22Rv1 (cell line): ENCODE measurements at regions not wholly inside any gene's neighbourhood (a gene's known extent, or its start where the extent isn't known, plus 50 kb on each side); places are given as distances from the start of the nearest gene placed in this dataset.

Experiments used
- ZFX ChIP-seq: fragments of 450-650 bp; IDR thresholded peaks from 2 replicates; pipeline ENCODE4 v1.6.1; 2017; ENCODE audit warnings: antibody characterized with exemption, borderline replicate concordance
- TF ChIP-seq, protein P1 (sequence below): fragments of 450-650 bp; IDR thresholded peaks from 2 replicates; pipeline ENCODE4 v1.5.1; 2017; ENCODE audit warnings: mild to moderate bottlenecking

DNA sequence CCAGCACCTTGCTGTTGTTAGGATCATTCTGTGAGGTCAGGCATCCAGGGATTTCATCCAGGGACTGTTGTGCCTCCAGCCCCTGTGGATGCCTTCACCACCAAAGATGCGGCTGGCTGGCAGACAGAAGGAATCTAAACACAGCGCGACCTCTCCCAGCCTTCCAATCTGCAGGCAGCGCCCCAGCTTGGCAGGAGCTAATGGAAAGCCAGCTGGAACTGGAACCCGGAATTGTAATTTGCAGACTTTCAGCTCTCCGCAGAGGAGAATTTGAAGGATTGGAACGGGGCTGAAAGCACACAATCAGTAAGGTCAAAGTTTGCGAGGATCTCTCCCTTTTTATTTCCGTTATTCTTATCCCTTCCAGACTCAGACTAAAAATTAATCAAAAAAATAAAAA, 127.8 kb downstream of the TRIB2 start:
- TF ChIP-seq, protein P1, sequence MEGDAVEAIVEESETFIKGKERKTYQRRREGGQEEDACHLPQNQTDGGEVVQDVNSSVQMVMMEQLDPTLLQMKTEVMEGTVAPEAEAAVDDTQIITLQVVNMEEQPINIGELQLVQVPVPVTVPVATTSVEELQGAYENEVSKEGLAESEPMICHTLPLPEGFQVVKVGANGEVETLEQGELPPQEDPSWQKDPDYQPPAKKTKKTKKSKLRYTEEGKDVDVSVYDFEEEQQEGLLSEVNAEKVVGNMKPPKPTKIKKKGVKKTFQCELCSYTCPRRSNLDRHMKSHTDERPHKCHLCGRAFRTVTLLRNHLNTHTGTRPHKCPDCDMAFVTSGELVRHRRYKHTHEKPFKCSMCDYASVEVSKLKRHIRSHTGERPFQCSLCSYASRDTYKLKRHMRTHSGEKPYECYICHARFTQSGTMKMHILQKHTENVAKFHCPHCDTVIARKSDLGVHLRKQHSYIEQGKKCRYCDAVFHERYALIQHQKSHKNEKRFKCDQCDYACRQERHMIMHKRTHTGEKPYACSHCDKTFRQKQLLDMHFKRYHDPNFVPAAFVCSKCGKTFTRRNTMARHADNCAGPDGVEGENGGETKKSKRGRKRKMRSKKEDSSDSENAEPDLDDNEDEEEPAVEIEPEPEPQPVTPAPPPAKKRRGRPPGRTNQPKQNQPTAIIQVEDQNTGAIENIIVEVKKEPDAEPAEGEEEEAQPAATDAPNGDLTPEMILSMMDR: no peak
- no peak for TF ChIP-seq ZFX
